NCI-H146 treated with DMSO at 0.1 percent for 48 hours (cell line): ENCODE measurements at regions not wholly inside any gene's neighbourhood (a gene's known extent, or its start where the extent isn't known, plus 50 kb on each side); places are given as distances from the start of the nearest gene placed in this dataset.

Experiments
- DNase-seq: peaks from one replicate; lab custom pipeline; 2025; ENCODE audit not compliant: unreplicated experiment; lab: John Stamatoyannopoulos, UW

DNA sequence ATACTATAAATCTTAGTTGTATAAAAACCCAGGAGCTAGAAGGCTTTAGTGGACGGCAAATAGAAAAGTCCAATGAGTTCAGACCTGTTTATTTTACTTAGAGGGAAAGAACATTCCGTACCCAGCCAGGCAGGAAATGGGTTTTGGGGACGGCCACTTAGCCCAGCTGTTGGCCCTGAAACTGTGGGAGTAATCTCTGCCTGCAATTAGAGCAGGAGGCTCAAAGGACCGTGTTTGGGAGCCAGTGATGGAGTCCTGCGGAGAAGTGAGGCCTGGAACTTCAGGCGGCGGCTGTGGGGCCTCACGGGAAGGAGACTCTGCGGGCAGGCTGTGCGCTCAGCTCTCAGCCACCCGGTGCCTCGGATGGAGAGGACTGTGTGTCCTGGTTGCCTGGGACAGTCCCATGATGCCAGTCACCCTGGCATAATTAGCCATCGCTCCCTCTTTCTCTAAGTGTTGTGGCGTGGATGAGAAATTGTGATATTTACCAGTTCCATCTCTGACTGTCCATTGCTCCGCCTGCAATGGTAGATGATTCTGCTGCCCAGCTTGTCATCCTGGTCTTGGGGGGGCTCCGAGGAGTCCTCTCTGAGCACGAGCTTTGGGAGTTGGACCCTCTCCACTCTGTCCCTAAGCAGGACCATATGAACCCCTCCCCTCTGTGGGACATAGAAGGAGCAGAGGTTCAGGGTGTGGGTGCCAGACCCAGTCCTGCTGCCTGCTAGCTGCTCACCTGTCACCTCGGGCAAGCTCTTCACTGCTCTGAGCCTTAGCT, 530.3 kb downstream of the TBC1D22A start:
- DNase-seq = no peak

DNA sequence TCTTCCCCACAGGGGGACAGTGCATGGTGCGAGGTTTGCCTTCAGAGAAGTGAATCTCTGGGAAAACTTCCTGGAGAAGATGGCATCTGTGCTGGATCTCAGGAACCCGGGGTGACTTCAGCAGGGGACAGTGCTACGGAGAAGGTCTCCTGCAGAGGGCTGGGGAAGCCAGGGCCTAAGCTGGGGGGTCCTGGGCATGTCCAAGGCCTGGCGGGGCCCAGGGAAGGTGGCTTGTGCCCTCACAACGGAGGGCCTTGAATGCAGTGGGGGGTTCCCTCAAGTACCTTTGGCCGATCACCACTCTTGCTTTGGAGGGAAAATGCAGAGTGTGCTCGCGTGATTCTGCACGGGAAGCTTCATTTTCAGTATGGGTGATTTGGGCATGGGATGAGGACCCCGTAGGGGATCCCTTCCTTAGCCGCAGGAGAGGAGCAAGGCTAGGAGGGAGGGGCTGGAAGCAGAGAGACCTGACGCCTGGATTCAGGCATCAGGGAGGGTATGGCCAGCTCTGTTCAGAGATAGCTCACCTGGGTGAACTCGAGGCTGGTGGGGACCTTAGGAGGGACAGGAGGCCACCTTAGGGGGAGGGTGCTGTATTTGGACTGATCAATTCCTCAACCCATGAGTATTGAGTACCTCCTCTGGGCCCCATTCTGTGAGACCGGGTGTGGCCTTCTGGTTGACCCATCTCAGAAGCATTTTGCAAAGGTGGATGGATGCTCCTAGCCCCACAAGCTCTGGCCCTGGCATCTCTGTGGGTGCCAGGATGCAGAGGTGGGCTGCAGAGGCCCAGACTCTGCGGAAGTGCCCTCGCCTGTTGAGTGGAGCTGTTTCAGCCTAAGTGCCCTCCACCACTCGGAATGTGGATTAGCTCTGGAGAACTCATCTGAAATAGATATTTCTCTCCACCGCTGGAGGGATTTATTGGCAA, 529.4 kb downstream of the TBC1D22A start:
- no peak for DNase-seq

DNA sequence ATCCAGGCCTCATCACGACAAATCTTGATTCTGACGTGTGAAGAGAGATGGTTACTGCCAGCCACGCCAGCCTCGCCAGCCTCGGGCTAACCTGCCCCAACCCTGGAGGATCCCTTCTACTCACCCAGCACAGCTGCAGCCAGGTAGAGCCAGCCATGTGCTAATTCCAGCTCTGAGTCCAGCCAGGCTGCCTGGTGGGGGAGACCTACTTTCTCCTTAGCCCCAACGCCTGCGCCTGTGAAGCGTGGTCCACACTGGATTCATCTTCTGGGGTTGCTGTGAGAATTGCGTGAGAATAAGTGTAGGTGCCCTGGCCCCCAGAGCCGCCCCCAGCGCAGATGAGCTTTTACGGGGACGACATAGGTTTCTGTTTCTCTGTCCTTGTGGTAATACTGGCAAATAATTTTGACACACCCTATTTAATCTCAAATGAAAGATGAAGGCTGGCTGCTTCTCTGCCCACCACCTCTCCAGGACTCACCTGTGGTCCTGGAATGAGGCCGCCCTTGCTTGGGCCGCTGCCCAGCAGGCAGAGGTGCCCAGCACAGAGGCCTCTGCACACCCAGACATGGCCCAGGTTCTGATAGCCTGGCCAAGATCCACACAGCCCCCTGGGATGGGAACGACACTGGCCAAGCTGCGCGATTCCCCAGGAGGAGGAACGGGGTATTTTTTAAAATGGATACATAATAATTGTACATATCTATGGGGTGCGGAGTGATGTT, 528.4 kb downstream of the TBC1D22A start:
- no peak for DNase-seq

DNA sequence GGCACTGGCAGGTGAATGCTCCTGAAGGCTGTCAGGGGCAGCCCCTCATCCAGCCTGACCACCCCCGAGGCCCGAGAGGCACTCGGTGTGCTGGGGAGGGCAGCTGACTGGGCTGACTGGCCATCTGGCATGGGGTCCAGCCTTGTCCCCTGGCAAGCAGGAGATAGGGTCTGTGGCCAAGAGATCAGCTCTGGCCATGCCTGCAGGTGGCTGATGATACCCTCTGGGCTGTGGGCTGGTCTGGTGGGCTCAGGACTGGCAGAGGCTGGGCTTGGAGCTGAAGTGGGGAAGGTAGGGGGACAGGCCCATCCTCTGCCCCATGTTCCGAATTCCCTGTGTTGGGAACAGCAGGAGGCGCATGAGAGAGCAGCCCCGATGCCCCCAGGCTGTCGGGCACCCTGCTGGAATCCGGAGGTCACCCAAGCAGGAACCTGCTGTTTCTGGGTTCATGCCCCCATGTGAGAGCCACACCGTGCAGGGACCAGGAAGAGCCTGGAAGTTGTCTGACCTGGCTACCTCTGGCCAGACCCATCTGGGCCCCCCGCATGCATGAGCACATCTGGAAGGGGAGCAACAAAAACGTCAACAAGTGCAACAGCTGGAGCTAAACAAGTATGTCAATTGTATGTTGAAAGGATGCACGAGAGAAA, 527.0 kb downstream of the TBC1D22A start:
- no peak for DNase-seq

DNA sequence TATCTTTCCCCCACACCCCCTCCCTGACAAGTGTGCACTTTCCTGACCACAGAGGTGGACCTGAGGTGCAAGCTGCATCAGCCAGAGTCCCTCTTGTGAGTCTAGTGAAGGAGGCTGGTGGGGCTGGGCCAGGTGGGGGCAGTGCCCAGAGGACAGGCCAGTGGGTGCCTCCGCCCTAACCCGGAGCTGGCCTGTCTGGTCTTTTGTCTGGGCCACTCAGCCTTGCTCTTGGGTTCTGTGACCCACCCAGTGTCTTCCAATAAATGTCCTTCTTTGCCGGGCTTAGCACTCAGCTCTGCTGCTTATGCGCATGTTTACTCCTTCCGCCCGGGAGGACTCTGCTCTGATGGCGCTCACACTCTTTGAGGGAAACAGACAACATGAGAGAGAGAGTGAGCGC, 526.2 kb downstream of the TBC1D22A start:
- DNase-seq = no peak

DNA sequence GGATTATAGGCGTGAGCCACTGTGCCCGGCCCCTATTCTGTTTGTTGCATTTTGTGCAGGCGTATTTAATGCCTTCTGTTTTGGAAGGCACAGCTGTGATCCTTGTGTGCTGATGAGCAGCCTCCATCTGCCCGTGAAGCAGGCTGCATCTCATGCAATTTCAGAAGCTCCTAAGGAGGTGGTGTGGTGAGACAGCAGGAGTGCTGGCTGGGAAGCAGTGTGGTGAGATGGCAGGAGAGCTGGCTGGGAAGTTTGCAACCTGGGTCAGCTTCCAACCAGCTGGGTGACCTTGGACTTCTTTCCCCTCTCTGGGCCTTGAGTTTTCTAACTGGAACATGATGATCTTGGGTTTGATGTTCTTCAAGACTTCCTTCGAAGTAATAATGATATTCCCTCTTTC, 525.1 kb downstream of the TBC1D22A start:
- DNase-seq = no peak

DNA sequence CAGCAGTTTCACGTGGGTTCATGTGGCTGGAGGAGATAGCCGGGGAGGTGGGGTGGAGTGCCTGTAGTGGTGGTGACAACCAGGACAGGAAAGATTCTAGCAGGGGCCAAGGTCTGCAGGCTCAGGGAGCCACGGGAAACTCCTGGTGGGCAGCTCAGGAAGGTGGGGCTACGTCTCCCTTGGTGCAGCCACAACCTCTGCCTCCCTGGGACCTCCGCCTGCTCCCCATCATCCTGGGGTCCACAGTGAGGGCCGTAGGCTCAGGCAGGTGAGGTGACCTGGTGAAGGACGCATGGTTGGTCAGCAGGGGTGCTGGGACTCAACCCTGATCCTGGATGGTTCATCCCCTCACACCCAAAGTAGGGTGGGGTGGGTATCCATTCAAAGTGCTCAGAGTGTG, 524.1 kb downstream of the TBC1D22A start:
- DNase-seq = no peak

DNA sequence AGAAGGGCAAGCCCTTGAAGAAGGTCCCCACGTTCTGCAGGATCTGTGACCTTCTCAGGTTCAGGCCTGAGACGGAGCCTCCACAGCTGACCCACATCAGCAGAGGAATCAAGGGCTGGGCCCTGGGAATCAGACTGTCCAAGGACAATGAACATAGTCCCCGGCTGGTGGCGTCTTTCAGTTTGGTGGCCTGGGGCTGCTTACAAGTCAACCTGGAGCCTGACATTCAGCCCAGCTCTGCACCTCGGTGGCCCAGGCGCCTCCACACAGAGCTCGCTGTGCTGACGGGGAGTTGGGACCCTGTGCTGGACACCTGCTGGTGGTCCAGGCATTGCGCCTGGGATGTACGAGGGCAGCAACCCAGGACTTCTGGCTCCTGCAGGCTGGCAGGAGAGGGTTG, 523.5 kb downstream of the TBC1D22A start:
- DNase-seq = no peak

DNA sequence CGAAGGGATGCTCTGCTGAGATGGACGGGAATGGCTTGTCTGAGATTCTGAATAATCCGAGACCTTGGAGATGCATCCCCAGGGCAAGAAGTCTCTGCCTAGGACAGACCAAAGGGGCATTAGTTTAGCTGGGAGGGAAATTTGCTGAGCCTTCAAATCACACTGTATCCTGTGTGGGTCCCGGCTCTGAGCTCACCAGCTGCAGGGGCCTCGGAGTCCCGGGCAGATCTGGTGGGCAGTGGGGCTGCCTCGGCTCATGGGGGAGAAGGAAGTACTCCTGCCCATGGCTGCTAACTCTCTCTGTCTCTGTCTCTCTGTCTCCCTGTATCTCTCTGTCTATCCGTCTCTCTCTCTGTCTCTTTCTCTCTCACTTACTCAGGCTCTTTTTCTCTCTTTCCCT, 522.4 kb downstream of the TBC1D22A start:
- DNase-seq = no peak

DNA sequence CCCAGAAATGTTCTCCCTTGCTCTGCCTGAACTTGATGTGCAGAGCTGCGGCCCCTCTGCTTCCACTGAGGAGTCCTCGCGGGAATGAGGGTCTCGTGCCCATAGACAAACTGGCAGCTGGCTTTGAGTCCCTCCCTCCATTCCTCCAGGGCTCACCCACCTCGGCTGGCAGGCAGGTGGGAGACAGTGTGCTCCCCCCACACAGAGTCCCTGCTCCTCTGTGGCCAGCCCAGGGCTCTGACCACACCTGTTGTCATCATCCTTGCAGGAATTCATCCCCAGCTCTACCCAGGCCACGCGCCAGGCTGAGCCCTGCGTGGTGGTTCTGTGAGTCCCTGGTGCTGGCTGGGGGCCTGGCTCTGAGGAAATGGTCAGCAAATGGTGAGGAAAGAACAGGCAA, 521.9 kb downstream of the TBC1D22A start:
- no peak for DNase-seq

DNA sequence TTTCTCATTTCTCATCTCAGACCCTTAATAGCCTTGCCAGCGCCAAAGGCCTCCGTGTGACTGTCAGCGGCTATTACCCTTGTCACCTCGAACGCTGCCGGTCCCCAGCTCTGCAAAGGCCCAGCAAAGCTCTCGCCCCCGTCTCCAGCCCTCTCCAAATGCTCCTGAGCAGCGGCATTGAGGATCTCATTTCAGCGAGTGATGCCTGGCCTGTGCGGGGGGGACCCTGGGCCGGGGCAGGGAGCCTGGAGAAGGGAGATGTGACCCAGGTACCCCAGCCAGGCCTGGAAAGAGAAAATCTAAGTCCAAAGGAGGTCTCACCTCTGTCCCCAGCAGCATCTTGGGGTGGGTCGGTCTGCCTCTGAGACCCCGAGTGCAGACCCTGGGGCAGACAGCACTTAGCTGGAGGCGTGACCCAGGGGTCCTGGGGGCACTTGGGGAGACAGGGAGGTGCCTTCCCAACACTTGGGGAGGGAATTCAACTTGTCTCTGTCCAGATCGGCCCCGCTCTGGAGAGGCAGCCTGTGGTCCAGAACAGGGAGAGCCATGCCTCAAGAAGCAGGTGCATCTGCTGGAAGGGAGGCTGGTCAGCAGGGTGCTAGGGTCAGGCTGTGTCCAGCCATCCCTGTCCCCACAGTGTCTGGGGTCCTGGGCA, 521.3 kb downstream of the TBC1D22A start:
- DNase-seq = no peak

DNA sequence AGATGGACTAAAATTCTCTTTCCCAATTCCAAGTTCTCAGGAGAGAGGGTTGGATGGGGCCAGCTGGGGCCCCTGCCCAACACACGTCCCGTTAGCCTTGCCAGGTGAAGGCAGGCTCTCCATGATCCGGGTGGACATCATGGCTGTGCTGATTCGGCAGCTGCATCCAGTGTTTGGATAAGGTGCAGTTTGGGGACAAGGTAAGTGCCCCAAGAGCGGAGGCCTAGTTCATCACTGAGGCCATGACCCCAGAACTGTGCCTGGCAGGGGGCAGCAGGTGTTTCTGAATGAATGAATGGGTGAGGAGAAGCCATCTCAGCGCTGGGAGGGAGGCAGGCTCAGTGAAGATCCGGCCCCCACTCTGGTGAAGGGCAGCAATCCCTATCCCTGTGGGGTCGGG, 520.4 kb downstream of the TBC1D22A start:
- DNase-seq = no peak

DNA sequence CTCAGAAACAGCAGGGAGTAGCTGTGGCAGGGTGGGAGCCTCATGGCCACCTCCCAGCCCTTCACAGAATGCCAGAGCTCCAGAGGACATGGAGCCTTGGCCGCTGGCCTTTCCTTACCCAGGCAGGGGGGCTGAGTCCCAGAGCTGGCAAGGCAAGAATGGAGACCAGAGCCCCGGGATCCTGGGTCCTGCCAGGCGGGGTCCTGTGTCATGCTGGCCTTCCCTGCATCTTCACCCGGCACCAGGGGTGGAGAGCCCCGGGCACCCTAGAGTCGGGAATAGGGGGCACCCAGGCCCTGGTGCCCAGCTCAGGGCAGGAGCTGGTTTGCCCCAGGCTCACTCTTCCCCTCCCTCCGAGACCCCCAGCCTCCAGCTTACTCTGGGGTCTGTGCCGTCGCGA, 519.9 kb downstream of the TBC1D22A start:
- no peak for DNase-seq

DNA sequence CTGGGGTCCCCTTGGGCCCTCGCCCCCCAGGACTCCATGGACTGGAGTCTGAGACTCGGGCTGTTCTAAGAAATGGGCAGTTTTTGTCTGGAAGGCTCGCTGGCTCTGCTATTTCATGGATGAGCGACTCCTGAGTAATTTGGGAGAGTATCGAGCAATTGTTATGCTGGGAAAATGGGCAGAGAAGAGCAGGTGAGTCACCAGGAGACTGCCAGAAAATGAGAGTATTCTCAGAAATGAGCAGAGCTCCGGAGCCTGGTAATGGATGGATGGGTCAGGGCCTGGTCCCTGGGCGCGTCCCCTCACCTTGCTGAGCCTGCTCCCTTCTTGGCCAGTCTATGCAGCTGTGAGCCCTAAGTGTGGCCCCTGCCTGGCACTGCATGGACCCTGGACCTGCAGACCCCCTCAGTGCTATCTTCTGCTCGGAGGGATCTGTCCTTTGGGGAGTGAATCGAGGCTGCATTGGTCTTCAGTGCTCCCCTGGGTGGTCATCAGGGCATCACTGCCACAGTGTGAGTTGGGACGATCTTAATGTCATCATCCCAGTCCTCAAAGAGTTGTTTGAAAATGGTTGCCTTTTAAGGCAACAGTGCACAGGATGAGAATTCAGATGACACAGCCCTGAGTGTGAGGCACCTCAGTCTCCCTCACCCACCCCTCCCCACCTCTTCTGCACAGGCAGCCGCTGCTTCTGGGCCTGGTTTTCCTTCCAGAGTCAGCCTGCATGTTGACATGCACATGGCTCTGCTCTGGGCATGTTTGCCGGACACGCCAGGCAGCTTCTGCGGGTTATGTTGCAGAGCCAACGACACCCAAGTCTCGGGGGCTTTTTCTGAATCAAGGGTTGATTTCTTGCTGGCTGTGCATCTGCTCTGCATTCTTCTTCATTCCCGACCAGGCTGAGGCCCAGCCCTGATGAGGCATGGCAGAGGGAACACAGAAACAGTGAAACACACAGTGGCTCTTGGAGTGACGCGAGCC, 519.0 kb downstream of the TBC1D22A start:
- no peak for DNase-seq

DNA sequence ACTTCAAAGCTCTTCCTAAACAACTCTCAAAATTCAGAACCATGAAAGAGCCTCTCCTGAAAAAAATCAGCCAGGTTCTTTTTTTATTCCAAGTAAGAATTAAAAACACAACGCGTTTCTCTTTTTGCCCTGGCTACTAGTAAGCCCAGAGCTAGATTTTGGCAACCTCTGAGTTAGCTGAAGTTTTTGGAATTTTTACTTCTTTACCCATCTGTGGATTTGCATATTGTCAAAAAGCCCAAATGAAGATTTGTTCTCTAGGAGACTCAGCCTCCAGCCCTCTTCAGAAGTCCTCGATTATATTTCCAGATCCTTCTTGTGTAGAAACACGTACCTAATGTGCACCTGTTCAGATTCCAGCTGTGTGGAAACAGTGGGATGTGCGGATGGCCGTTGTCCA, 517.9 kb downstream of the TBC1D22A start:
- no peak for DNase-seq

DNA sequence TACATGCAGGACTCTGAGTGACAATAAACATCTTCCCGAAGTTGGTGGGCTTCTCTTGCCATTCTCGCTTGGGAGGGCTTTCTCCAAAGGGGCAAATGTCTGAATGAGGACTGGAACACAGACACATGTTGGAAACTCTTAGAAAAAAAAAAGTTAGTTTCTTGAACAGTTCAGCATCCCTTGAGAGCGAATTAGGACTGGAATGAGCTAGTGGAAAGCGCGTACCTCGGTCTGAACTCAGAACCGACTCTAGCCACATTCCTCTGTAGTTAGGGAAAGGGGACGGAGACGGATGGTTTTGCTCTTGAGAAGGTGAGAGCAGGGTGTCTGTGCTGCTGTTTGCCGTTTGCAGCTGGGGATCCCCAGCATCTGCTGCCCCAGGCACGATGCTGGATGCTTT, 517.3 kb downstream of the TBC1D22A start:
- DNase-seq = no peak

DNA sequence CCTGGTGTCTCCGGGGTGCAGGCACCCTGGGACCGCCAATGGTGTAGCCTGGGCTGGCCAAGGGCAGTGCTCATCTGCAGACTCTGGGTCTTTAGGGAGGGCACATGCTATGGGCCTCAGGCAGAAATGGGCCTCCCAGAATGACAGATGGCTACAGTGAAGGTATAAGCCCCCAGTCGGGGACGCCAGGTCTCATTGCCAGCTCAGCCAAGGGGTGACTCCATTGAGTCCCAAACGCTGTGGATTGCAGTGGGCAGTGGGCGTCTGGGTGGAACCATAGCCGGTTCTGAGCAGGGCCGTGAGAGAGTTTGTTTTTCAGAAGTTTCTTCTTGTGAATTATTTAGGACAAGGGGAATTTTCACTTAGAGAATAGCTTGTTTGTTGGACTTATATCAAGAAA, 516.9 kb downstream of the TBC1D22A start:
- no peak for DNase-seq

DNA sequence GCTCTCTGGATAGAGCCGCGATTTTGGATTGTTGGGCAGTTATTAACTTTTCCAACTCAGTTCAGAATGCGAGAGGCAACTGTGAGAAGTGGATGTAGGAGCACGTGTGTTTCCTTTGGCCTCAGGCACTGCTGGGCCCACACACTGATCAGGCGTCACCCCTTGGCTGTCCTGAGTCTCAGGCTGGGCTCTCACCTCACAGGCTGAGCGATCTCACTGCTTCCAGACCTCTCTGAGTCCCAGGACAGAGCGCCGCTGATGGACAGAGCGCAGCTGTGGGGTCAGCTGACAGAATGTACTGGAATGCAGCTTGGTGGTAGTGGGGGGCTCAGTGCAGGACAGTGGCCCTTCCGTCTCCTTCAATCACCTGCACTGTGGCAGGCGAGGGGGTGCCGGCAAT, 516.2 kb downstream of the TBC1D22A start:
- DNase-seq = no peak

DNA sequence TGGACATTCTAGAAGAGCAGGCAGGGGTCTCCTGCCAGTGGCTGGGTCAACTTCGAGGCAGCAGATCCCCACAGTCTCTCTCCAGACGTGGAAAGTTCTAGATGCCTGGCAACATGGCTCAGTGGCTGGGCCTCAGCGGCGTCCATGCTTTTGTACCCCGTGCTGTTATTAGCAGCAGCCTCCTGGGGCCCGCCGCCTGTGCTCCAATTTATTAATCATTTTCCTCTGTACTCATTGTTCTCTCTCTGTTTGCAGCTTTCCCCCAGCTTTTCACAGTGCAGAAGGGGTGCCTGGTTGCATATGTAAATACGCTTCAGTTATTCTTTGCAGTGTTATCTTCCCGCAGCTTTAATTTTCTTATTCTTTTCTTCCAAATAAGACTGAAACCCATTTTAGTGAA, 515.1 kb downstream of the TBC1D22A start:
- no peak for DNase-seq
